ENCODE measurements at regions not wholly inside any gene's neighbourhood (a gene's known extent, or its start where the extent isn't known, plus 50 kb on each side); places are given as distances from the start of the nearest gene placed in this dataset.

- Histone ChIP-seq H3K27ac (ENCODE audit: low read depth, low read length) (peak overlapping the region; percentile 79), H3K27me3 (ENCODE audit: insufficient read depth, low read length) (no peaks in the 10 kb centered on the region), H4K20me1 (ENCODE audit: insufficient read depth, low read length) (no peaks in the 10 kb centered on the region), H3K9ac (ENCODE audit: low read length) (no peak overlapping the region), H3K4me2 (ENCODE audit: low read length) (no peak overlapping the region), H3K9me3 (ENCODE audit: insufficient read depth, low read depth, low read length) (no peaks in the 10 kb centered on the region), H3K79me2 (ENCODE audit: insufficient read depth, low read length) (no peaks in the 10 kb centered on the region), H3K4me1 (ENCODE audit: insufficient read depth, low read length) (peaks cover 29% of the 10 kb centered on the region), H3K4me3 (ENCODE audit: insufficient read depth, low read depth, low read length) (no peak overlapping the region), H3K36me3 (ENCODE audit: insufficient read depth, low read length) (no peaks in the 10 kb centered on the region), H2AFZ (ENCODE audit: low read depth, low read length) (no peak overlapping the region)
- TF ChIP-seq EZH2 (IDR thresholded peaks at IDR 0.05; ENCODE audit: insufficient read depth, low read length) (no peak), CTCF (IDR thresholded peaks at IDR 0.05; ENCODE audit: insufficient read depth, low read depth, low read length) (no peak)
- peak overlapping the region; percentile 68 for H3K27ac Mint-ChIP-seq (ENCODE audit: unreplicated experiment)
- no peaks in the 10 kb centered on the region for H3K36me3 Mint-ChIP-seq (ENCODE audit: low read depth, unreplicated experiment)
- peaks cover 28% of the 10 kb centered on the region for H3K4me1 Mint-ChIP-seq (ENCODE audit: low read depth, unreplicated experiment)
- H3K4me3 Mint-ChIP-seq (ENCODE audit: unreplicated experiment): no peak overlapping the region
- FAIRE-seq (no peak), DNase-seq (ENCODE audit: low read depth) (peak; percentile 83)
- H3K27me3 Mint-ChIP-seq (ENCODE audit: low read depth, unreplicated experiment): no peaks in the 10 kb centered on the region
- H3K9me3 Mint-ChIP-seq (ENCODE audit: unreplicated experiment): no peaks in the 10 kb centered on the region
These were observed 1196.7 kb upstream of the CITED2 start for GRCh38 chr6:140571145-140571544.

GRCh38 chr6:140567466-140567865 is 1193.0 kb upstream of the CITED2 start:
- TF ChIP-seq EZH2 (IDR thresholded peaks at IDR 0.05; ENCODE audit: insufficient read depth, low read length) (no peak), CTCF (IDR thresholded peaks at IDR 0.05; ENCODE audit: insufficient read depth, low read depth, low read length) (no peak)
- Mint-ChIP-seq H3K9me3 (ENCODE audit: unreplicated experiment) (peaks cover 3% of the 10 kb centered on the region), H3K4me1 (ENCODE audit: low read depth, unreplicated experiment) (peaks cover 27% of the 10 kb centered on the region), H3K4me3 (ENCODE audit: unreplicated experiment) (no peak overlapping the region), H3K36me3 (ENCODE audit: low read depth, unreplicated experiment) (no peaks in the 10 kb centered on the region), H3K27ac (ENCODE audit: unreplicated experiment) (peak overlapping the region; percentile 85), H3K27me3 (ENCODE audit: low read depth, unreplicated experiment) (no peaks in the 10 kb centered on the region)
- peak overlapping the region; percentile 62 for H3K27ac ChIP-seq (ENCODE audit: low read depth, low read length)
- H3K79me2 ChIP-seq (ENCODE audit: insufficient read depth, low read length): no peaks in the 10 kb centered on the region
- FAIRE-seq (peak; percentile 86), DNase-seq (ENCODE audit: low read depth) (peak; percentile 51)
- H3K4me3 ChIP-seq (ENCODE audit: insufficient read depth, low read depth, low read length): no peak overlapping the region
- no peaks in the 10 kb centered on the region for H3K36me3 ChIP-seq (ENCODE audit: insufficient read depth, low read length)
- H3K9ac ChIP-seq (ENCODE audit: low read length): no peak overlapping the region
- H3K4me2 ChIP-seq (ENCODE audit: low read length): no peak overlapping the region
- H4K20me1 ChIP-seq (ENCODE audit: insufficient read depth, low read length): no peaks in the 10 kb centered on the region
- no peaks in the 10 kb centered on the region for H3K9me3 ChIP-seq (ENCODE audit: insufficient read depth, low read depth, low read length)
- peak overlapping the region; percentile 36 for H2AFZ ChIP-seq (ENCODE audit: low read depth, low read length)
- H3K4me1 ChIP-seq (ENCODE audit: insufficient read depth, low read length): peaks cover 25% of the 10 kb centered on the region
- no peaks in the 10 kb centered on the region for H3K27me3 ChIP-seq (ENCODE audit: insufficient read depth, low read length)

- no peak overlapping the region for H3K4me3 Mint-ChIP-seq (ENCODE audit: unreplicated experiment)
- DNase-seq (ENCODE audit: low read depth) (peak; percentile 70), FAIRE-seq (peak; percentile 81)
- Histone ChIP-seq H3K4me1 (ENCODE audit: insufficient read depth, low read length) (peaks cover 19% of the 10 kb centered on the region), H2AFZ (ENCODE audit: low read depth, low read length) (peak overlapping the region; percentile 36), H3K9ac (ENCODE audit: low read length) (peak overlapping the region; percentile 30), H3K4me3 (ENCODE audit: insufficient read depth, low read depth, low read length) (no peak overlapping the region), H3K9me3 (ENCODE audit: insufficient read depth, low read depth, low read length) (no peaks in the 10 kb centered on the region), H3K36me3 (ENCODE audit: insufficient read depth, low read length) (no peaks in the 10 kb centered on the region), H3K27me3 (ENCODE audit: insufficient read depth, low read length) (no peaks in the 10 kb centered on the region), H4K20me1 (ENCODE audit: insufficient read depth, low read length) (no peaks in the 10 kb centered on the region), H3K4me2 (ENCODE audit: low read length) (peak overlapping the region; percentile 43), H3K27ac (ENCODE audit: low read depth, low read length) (peak overlapping the region; percentile 62), H3K79me2 (ENCODE audit: insufficient read depth, low read length) (no peaks in the 10 kb centered on the region)
- no peaks in the 10 kb centered on the region for H3K36me3 Mint-ChIP-seq (ENCODE audit: low read depth, unreplicated experiment)
- H3K27me3 Mint-ChIP-seq (ENCODE audit: low read depth, unreplicated experiment): no peaks in the 10 kb centered on the region
- H3K9me3 Mint-ChIP-seq (ENCODE audit: unreplicated experiment): peaks cover 3% of the 10 kb centered on the region
- peak overlapping the region; percentile 85 for H3K27ac Mint-ChIP-seq (ENCODE audit: unreplicated experiment)
- TF ChIP-seq CTCF (IDR thresholded peaks at IDR 0.05; ENCODE audit: insufficient read depth, low read depth, low read length) (no peak), EZH2 (IDR thresholded peaks at IDR 0.05; ENCODE audit: insufficient read depth, low read length) (no peak)
- H3K4me1 Mint-ChIP-seq (ENCODE audit: low read depth, unreplicated experiment): peaks cover 21% of the 10 kb centered on the region
These were observed 1192.4 kb upstream of the CITED2 start for GRCh38 chr6:140566781-140567277.
